ENCODE measurements at regions not wholly inside any gene's neighbourhood (a gene's known extent, or its start where the extent isn't known, plus 50 kb on each side); places are given as distances from the start of the nearest gene placed in this dataset.

DNA sequence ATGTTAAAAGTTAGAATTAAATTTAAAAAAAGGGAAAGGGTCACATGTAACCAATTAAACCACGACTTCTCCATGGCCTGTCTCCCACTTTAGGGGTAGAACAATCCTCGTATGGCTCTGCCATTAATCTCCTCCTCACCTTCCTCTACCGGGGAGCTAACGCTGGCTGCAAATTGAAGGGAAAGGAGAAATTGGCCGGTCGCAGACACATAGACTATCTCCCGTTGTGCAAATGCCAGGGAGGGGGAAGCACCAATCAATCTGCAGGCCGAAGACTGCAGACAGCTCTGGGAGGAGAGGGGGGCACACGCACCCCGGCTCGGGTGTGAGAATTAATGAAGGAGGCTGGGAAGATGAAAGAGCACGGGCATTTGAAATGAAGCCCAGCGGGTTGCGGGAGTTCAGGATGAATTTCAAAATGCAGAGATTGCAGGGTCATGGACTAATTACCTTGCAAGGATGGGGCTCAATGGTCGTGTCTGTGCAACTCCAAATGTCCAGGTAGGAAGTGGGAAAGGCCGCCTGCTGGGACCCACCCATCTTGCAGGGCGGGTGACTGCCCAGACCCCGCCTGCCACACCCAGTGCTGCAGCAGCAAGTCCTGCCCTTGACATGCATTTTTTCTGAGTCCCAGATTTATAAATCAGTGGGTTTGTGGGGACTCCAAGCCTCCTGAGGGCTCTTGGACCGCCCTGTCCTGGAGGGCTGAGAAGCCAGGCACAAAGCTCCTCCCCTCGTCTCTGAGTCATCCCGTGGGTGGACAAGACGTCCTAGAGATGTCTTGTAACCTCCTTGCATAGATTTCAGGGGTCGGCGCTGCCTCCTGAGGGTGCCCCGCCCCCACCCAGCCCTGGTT lies 534.2 kb downstream of the TBC1D22A start:
- 81% methylated on average over 21 of the region's 25 CpGs for WGBS (ENCODE audit: insufficient coverage)
- H3K9ac ChIP-seq (ENCODE audit: low read length): no peak overlapping the region
- no peak overlapping the region for H3K27ac ChIP-seq (ENCODE audit: low read length in 2 of 2)
- no peaks in the 10 kb centered on the region for H3K36me3 ChIP-seq (replicated peaks in 1 of 2; ENCODE audit: control extremely low read depth in 1 of 2, control insufficient read depth in 1 of 2, extremely low read depth in 1 of 2, insufficient read depth in 2 of 2, low read length in 1 of 2)
- no peaks in the 10 kb centered on the region for H3K79me2 ChIP-seq (ENCODE audit: control insufficient read depth, insufficient read depth, low read length)
- no peaks in the 10 kb centered on the region for H3K4me1 ChIP-seq (ENCODE audit: control insufficient read depth in 2 of 2, insufficient read depth in 2 of 2, low read length in 2 of 2)
- POLR2A ChIA-PET: no interaction called here
- H3K9me3 ChIP-seq (ENCODE audit: control extremely low read depth in 1 of 3, control insufficient read depth in 2 of 3, insufficient read depth in 1 of 3, low read length in 2 of 3): peaks cover 0 to 19% (median 0%) of the 10 kb centered on the region in 3 donors
- intact Hi-C loops (cut with micrococcal nuclease): no loop called here
- no peaks in the 10 kb centered on the region for H4K20me1 ChIP-seq (ENCODE audit: control insufficient read depth, insufficient read depth, low read length, poor library complexity, severe bottlenecking)
- H3K4me3 ChIP-seq (ENCODE audit: control extremely low read depth in 1 of 5, extremely low read depth in 1 of 5, insufficient read depth in 1 of 5, low read depth in 2 of 5, low read length in 4 of 5): no peak overlapping the region
- Mint-ChIP-seq H3K4me3 (no peak overlapping the region), H3K27ac (no peak overlapping the region), H3K4me1 (no peaks in the 10 kb centered on the region), H3K27me3 (peaks cover 4% of the 10 kb centered on the region), H3K9me3 (ENCODE audit: insufficient read depth) (no peaks in the 10 kb centered on the region)
- TF ChIP-seq EZH2 (IDR thresholded peaks at IDR 0.05; ENCODE audit: borderline replicate concordance, insufficient read depth, low read depth, low read length, poor library complexity, severe bottlenecking): no peak
- TF ChIP-seq, protein P1, sequence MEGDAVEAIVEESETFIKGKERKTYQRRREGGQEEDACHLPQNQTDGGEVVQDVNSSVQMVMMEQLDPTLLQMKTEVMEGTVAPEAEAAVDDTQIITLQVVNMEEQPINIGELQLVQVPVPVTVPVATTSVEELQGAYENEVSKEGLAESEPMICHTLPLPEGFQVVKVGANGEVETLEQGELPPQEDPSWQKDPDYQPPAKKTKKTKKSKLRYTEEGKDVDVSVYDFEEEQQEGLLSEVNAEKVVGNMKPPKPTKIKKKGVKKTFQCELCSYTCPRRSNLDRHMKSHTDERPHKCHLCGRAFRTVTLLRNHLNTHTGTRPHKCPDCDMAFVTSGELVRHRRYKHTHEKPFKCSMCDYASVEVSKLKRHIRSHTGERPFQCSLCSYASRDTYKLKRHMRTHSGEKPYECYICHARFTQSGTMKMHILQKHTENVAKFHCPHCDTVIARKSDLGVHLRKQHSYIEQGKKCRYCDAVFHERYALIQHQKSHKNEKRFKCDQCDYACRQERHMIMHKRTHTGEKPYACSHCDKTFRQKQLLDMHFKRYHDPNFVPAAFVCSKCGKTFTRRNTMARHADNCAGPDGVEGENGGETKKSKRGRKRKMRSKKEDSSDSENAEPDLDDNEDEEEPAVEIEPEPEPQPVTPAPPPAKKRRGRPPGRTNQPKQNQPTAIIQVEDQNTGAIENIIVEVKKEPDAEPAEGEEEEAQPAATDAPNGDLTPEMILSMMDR (IDR thresholded peaks at IDR 0.05): no peak
- DNase-seq: no peak
- no peak for ATAC-seq (ENCODE audit: low read depth)
- no peaks in the 10 kb centered on the region for H3K27me3 ChIP-seq (replicated peaks in 1 of 4; ENCODE audit: control extremely low read depth in 1 of 4, control insufficient read depth in 3 of 4, insufficient read depth in 4 of 4, low read length in 3 of 4)
- no peak overlapping the region for H2AFZ ChIP-seq (ENCODE audit: insufficient read depth, low read depth, low read length, poor library complexity, severe bottlenecking)
- H3K4me2 ChIP-seq (replicated peaks; ENCODE audit: low read depth, low read length, poor library complexity, severe bottlenecking): no peak overlapping the region
- CTCF ChIA-PET: no interaction called here

DNA sequence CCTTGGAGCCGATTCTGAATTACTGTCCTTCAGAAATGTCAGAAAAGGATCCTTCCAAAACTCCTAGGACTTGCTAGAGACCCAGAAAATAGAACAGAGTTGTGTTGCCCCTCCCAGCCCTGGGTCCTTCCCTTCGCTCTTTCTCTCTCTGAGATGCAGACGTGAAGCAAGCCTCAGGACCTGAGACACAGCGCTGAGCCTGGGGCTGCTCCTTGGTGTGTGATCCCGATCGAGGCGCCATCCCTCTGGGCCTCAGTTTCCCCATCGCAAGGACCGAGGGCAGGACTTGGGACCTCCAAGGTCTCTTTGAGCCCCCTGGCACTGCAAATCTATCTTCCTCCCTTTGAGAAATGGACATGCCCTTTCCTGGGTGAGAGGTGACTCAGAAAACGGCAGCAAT lies 533.5 kb downstream of the TBC1D22A start:
- WGBS (ENCODE audit: insufficient coverage): 92% methylated on average over 8 of the region's 10 CpGs
- intact Hi-C loops (cut with micrococcal nuclease): no loop called here
- CTCF ChIA-PET: no interaction called here
- Histone ChIP-seq H3K4me3 (ENCODE audit: control extremely low read depth in 1 of 5, extremely low read depth in 1 of 5, insufficient read depth in 1 of 5, low read depth in 2 of 5, low read length in 4 of 5) (no peak overlapping the region), H3K27me3 (replicated peaks in 1 of 4; ENCODE audit: control extremely low read depth in 1 of 4, control insufficient read depth in 3 of 4, insufficient read depth in 4 of 4, low read length in 3 of 4) (no peaks in the 10 kb centered on the region), H3K27ac (ENCODE audit: low read length in 2 of 2) (no peak overlapping the region), H3K36me3 (replicated peaks in 1 of 2; ENCODE audit: control extremely low read depth in 1 of 2, control insufficient read depth in 1 of 2, extremely low read depth in 1 of 2, insufficient read depth in 2 of 2, low read length in 1 of 2) (no peaks in the 10 kb centered on the region), H3K9me3 (ENCODE audit: control extremely low read depth in 1 of 3, control insufficient read depth in 2 of 3, insufficient read depth in 1 of 3, low read length in 2 of 3) (peaks cover 0 to 19% (median 0%) of the 10 kb centered on the region in 3 donors), H3K9ac (ENCODE audit: low read length) (no peak overlapping the region), H3K79me2 (ENCODE audit: control insufficient read depth, insufficient read depth, low read length) (no peaks in the 10 kb centered on the region), H3K4me1 (ENCODE audit: control insufficient read depth in 2 of 2, insufficient read depth in 2 of 2, low read length in 2 of 2) (no peaks in the 10 kb centered on the region), H2AFZ (ENCODE audit: insufficient read depth, low read depth, low read length, poor library complexity, severe bottlenecking) (no peak overlapping the region), H3K4me2 (replicated peaks; ENCODE audit: low read depth, low read length, poor library complexity, severe bottlenecking) (no peak overlapping the region), H4K20me1 (ENCODE audit: control insufficient read depth, insufficient read depth, low read length, poor library complexity, severe bottlenecking) (no peaks in the 10 kb centered on the region)
- H3K27me3 Mint-ChIP-seq: peaks cover 4% of the 10 kb centered on the region
- POLR2A ChIA-PET: no interaction called here
- TF ChIP-seq, protein P1 (IDR thresholded peaks at IDR 0.05): no peak
- no peak for TF ChIP-seq EZH2 (IDR thresholded peaks at IDR 0.05; ENCODE audit: borderline replicate concordance, insufficient read depth, low read depth, low read length, poor library complexity, severe bottlenecking)
- ATAC-seq (ENCODE audit: low read depth) (no peak), DNase-seq (no peak)
- H3K9me3 Mint-ChIP-seq (ENCODE audit: insufficient read depth): no peaks in the 10 kb centered on the region
- H3K27ac Mint-ChIP-seq: no peak overlapping the region
- no peak overlapping the region for H3K4me3 Mint-ChIP-seq
- no peaks in the 10 kb centered on the region for H3K4me1 Mint-ChIP-seq
